ENCODE measurements at regions not wholly inside any gene's neighbourhood (a gene's known extent, or its start where the extent isn't known, plus 50 kb on each side); places are given as distances from the start of the nearest gene placed in this dataset.

DNA sequence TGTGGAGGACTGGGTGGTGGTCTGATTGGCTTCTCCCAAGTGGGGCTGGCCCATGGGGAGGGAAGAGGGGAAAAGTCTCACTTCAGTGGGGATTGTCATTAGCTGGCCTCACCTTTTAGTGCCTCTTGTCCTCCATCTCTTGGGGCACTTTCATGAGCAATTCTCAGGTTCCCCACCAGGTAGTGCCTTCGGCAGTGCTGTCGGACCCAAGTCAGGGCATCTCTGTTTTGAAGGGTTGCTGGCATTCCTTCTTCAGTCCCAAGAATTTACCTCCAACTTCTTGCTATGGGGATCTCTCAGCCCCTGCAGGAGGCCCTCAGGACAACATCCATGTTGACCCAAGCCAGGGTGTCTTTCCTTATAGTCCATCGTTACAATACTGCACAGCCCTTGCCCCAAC lies 54.7 kb upstream of the F3 start:
- TF ChIP-seq, protein P1, sequence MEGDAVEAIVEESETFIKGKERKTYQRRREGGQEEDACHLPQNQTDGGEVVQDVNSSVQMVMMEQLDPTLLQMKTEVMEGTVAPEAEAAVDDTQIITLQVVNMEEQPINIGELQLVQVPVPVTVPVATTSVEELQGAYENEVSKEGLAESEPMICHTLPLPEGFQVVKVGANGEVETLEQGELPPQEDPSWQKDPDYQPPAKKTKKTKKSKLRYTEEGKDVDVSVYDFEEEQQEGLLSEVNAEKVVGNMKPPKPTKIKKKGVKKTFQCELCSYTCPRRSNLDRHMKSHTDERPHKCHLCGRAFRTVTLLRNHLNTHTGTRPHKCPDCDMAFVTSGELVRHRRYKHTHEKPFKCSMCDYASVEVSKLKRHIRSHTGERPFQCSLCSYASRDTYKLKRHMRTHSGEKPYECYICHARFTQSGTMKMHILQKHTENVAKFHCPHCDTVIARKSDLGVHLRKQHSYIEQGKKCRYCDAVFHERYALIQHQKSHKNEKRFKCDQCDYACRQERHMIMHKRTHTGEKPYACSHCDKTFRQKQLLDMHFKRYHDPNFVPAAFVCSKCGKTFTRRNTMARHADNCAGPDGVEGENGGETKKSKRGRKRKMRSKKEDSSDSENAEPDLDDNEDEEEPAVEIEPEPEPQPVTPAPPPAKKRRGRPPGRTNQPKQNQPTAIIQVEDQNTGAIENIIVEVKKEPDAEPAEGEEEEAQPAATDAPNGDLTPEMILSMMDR (IDR thresholded peaks at IDR 0.05) = no peak
- TF ChIP-seq POLR2A (IDR thresholded peaks at IDR 0.05) = no peak
